GM12873 (cell line): ENCODE measurements at regions not wholly inside any gene's neighbourhood (a gene's known extent, or its start where the extent isn't known, plus 50 kb on each side); places are given as distances from the start of the nearest gene placed in this dataset.

ENCODE experiments used
- TF ChIP-seq, protein P1 (sequence below): IDR thresholded peaks from 2 replicates; pipeline ENCODE4 v1.5.1; 2012; ENCODE audit warnings: low read depth, mild to moderate bottlenecking, moderate library complexity, low read length, control low read depth; ENCODE audit not compliant: insufficient read depth; ENCODE audit errors: missing control alignments

DNA sequence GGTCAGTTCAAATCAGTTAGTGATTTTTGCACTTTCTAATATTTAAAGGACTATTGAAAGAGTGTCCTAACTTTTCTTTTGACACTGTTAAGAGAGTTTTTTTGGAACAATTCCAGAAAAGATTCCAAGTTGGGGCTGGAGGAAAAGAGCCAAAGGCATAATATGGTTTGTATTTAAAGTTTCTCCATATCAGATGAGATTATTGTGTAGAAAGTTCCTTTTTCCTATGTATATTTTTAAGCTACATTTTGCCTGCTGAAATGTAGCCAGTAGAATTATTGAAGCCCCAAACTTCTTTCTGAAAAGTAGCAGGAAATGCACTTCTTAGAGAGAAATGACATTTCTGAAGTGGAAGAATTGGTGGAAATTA, 136.5 kb upstream of the TSC22D2 start:
- TF ChIP-seq, protein P1, sequence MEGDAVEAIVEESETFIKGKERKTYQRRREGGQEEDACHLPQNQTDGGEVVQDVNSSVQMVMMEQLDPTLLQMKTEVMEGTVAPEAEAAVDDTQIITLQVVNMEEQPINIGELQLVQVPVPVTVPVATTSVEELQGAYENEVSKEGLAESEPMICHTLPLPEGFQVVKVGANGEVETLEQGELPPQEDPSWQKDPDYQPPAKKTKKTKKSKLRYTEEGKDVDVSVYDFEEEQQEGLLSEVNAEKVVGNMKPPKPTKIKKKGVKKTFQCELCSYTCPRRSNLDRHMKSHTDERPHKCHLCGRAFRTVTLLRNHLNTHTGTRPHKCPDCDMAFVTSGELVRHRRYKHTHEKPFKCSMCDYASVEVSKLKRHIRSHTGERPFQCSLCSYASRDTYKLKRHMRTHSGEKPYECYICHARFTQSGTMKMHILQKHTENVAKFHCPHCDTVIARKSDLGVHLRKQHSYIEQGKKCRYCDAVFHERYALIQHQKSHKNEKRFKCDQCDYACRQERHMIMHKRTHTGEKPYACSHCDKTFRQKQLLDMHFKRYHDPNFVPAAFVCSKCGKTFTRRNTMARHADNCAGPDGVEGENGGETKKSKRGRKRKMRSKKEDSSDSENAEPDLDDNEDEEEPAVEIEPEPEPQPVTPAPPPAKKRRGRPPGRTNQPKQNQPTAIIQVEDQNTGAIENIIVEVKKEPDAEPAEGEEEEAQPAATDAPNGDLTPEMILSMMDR = no peak

DNA sequence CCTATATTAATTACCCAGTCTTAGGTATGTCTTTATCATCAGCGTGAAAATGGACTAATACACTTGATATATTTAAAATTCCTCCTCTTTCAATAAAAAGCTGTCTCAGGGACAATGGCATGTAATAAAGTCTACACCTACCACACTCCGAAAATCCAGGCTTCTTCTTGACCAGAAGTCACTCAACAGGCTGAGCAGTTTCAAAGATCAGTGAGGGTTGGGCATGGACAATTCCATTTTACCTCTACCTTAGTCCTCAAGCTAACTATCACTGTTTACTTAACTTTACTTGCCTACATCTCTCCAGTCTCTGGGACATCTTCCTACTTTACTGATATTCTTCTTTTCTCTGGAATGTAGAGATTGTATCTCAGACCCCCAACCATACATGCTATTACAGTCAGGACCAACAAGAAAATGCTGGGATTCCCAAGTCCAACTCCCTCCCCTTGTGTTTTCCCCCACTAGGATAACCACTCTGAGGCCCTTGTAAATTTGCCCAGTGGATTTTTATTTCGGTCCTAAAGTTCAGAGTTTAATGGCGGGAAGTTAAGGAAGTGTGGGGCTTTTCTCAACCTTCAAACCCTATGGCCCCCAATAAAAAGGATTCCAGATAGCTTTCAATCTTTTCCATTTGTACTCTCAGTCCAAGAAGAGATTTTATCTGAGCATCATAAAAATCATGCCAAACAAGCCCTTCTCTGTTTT, 137.1 kb upstream of the TSC22D2 start:
- TF ChIP-seq, protein P1 = no peak

DNA sequence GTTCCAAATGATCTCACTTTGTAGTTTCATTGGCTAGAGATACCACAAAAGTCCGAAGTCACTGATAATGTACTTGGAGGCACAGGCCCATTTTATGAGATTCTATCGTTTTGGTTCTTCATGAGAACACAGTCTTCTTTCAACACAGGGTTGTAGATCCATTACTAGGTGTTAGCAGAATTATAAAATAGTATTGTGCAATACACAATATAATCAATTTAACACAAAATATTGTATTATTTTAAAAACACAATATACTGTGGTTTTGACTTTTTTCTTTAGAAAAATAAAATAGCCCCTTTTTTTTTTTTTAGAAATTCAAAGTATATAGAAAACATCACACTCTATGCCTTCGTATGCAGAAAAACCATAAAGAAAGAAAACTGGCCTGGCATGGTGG, 138.6 kb upstream of the TSC22D2 start:
- TF ChIP-seq, protein P1 = no peak

DNA sequence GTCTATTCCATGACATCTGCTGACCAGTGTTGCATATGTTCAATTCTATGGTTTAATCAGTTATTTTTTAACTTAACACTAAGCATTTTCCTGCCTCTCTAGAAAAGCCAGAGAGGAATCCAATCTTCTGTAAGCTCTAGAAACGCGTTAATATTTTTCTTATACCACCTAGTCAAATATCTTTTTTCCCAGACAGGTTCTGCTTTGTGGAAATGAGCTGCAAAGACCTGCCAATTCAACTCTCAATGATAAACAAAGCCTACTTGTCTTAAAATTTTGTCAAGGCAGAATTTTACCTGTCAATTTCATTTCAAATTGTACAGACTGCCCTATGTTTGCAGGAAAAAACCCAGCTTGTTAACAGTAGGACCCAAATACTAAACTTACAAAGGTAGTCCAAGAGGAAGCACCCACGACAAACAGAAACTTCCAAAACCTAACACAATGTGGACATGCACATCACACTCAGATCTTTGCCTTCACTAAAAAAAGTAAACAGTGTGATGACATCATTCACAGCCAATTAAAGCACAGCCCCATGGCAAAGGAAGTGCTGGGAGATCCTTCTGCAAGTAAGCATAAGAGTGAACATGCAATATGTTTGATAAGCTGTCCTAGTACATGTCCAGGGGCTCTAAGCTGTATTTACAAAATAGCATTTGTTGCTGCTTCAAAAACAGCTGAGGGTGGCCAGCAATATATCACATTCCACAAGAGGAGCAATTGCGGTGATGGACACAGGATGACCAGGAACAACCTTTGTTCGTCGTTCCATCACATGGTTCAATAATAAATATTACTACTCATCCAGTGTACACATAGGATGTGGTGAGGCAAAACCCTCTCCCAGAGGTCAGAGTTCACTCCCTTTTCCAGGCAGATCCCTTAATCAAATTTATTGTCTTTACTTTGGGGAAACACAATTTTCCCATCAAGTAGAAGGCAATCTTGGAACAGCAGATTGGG, 139.4 kb upstream of the TSC22D2 start:
- TF ChIP-seq, protein P1 = no peak

DNA sequence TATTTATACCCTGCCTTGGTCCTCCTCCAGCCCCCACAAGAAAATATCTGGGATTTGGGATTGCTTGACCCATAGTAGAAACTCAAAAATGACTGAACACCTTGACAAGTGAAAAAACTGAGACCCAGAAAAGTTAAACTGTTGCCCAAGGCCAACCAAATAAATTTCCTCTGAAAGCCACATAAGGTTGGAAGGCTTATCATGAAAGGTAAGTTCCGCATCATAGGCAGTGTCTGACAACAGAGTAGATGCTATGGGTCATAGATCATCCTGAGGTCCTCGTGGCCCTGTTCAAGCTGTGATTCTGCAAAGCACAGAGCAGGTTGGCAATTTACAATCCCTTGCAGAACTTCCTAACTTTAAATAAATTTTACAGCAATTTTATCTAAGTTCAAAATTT, 140.8 kb upstream of the TSC22D2 start:
- TF ChIP-seq, protein P1 = no peak

DNA sequence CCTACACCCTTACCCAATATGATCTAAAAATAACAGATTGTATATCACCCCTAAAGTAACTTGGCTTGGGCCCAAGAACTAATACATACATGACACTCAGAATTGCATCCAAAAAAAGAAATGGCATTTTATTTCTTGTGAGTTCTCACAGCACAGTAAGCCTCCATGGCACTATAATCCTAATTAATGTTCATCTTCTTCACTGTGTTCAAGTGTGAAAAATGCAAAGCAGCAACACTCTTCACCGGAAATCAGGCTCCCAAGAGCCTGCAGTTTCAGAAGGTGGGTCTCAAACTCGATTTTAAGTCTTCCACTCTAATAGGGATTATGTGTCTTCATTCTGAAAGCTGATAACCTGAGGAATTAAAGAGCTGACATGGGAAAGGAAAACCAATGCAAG, 142.8 kb upstream of the TSC22D2 start:
- TF ChIP-seq, protein P1 = no peak

DNA sequence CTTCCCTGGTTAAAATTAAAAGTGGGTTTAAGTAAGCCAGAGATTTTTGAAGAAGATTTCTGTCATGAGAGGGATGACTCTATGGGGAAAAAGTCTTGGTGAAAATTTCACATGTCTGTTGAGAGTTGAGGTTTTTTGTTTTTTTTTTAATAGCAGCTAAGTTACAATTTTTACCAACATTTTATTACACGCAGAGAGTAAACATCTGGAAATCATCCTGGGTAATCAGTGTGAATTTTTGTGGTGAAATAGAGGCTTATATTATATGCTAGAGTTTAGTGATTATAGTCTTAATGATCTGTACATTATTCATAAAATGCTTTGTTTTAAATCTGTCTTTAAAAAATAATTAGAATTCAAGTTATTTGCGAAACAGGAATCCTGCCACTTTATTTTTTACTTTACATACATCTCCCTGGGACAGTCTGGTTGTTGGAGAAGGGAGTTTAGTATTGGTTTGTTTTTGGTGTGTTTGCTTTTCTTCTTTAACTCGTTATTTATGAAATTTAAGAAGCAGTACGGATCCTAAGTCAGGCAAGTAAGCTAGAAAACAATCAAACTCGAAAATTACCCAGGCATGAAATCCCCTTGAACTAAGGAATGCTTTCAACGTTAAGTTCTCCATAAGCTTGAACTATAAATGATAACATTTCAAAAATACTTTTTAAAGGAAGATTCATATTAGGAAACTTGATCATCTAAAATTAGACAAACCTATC, 143.4 kb upstream of the TSC22D2 start:
- TF ChIP-seq, protein P1 = no peak
